Heart left ventricle (tissue), 13 donors: ENCODE measurements at regions not wholly inside any gene's neighbourhood (a gene's known extent, or its start where the extent isn't known, plus 50 kb on each side); places are given as distances from the start of the nearest gene placed in this dataset.

Source experiments
- POLR2A ChIP-seq, 2 donors: fragments of 450-650 bp; IDR thresholded peaks; one replicate each; pipeline ENCODE4 v1.6.1; 2017; ENCODE audit warnings: antibody characterized with exemption in 2 of 2, mild to moderate bottlenecking in 2 of 2, moderate library complexity in 2 of 2
- TF ChIP-seq, protein P1 (sequence below), 12 donors: fragments of 200-600 bp; sonication (generic) in 4 of 12; IDR thresholded peaks; one replicate each; pipeline versions ENCODE4 v1.5.0 to v1.8.0; 2018 to 2022; ENCODE audit warnings: antibody characterized with exemption in 12 of 12, mild to moderate bottlenecking in 5 of 12
- donor health status: ischemic (EF 13 %, LVEDD 7.1; RV severe dilation, severe dysfunction).
- donor health status: DM: no; HTN: yes; CAD: no.
- donor health status: DM: no; HTN: no; CAD: no.
- donor health status: ischemic (EF 25% LVEDD 6.9; RV normal size, moderate dysfunction).
- donor health status: ischemic (EF 25% LVEDD 5.7; RV mildly dilated, moderate dysfunction).
- donor health status: ischemic (EF 35%, LVEDD 5.7; RV mildly dilated, moderate dysfunction).
- donor health status: nonischemic (EF 11% LVEDD 7.7; RV severe dilation, severe dysfunction).
- donor health status: DM: yes; HTN: yes; CAD: no.
- donor health status: PGD.
- donor health status: ischemic (EF 29% LVEDD 5.4; RV normal size, mild dysfunction).
- donor health status: nonischemic (EF 23%, LVEDD 6.1; RV moderate dilation, normal function).

- TF ChIP-seq, protein P1, sequence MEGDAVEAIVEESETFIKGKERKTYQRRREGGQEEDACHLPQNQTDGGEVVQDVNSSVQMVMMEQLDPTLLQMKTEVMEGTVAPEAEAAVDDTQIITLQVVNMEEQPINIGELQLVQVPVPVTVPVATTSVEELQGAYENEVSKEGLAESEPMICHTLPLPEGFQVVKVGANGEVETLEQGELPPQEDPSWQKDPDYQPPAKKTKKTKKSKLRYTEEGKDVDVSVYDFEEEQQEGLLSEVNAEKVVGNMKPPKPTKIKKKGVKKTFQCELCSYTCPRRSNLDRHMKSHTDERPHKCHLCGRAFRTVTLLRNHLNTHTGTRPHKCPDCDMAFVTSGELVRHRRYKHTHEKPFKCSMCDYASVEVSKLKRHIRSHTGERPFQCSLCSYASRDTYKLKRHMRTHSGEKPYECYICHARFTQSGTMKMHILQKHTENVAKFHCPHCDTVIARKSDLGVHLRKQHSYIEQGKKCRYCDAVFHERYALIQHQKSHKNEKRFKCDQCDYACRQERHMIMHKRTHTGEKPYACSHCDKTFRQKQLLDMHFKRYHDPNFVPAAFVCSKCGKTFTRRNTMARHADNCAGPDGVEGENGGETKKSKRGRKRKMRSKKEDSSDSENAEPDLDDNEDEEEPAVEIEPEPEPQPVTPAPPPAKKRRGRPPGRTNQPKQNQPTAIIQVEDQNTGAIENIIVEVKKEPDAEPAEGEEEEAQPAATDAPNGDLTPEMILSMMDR (IDR thresholded peaks at IDR 0.05) = no peak
- no peak for TF ChIP-seq POLR2A (IDR thresholded peaks at IDR 0.05)
Observed at GRCh38 chr10:78976825-78977755, 91.7 kb upstream of the ZMIZ1 start.
